ENCODE measurements at regions not wholly inside any gene's neighbourhood (a gene's known extent, or its start where the extent isn't known, plus 50 kb on each side); places are given as distances from the start of the nearest gene placed in this dataset.
"Not testable (repeated sequence)": the region's sequence is repeated elsewhere in the genome, so short reads cannot be mapped to it uniquely, and the experiment has no call there.

DNA sequence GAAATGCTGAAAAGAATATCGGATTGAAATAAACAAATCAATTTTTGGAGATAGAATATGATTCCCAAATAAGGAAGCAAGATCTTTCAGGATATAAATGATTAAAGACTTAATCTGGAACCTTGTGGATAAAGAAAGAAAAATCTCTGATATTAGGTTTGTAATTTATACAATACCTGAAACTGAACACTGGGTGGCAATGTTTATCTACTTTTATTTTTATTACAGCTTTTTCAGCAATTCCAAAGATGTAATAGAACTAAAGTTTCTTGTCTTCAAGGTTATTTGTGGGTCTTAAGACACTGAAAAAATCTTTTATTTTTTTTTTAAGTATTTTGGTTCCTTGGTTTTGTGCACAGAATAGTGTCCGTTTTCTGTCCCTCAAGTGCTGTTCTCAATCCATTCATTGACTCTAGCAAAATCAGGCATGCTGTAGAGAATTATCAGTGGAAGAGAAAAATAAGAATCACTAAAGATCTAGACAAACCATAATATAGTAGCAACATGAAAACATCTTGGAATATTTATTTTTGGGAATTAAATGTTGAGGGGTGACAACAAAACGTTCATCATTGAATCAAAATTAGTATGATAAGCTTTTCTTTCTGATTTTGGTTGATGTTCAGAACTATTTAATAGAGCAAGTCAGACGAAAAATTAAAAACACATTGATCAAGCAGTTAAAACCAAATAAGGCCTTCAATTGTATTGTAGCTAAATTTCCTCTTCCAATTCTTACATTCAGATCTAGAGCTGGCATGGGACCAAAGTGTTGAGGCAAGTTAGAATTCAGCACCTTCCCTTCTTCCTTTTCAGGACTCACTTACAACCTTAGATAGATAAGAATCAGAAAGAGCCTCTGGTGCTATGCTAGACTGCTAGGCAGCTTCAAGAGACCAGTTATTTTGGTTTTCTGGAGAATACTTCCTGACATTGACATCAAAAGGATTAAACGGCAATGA, 704.4 kb upstream of the PCDH20 start:
- Histone ChIP-seq H3K4me3 (no peak overlapping the region), H3K9me3 (replicated peaks in 1 of 3) (no peaks in the 10 kb centered on the region), H3K27me3 (no peaks in the 10 kb centered on the region), H3K27ac (no peak overlapping the region), H3K4me1 (replicated peaks in 1 of 2) (no peaks in the 10 kb centered on the region), H3K36me3 (replicated peaks in 1 of 2) (no peaks in the 10 kb centered on the region)
- no peak for DNase-seq
- 33 to 43% (median 35%) methylated on average over 5 of the region's 5 CpGs for WGBS, 4 donors
- no peak for TF ChIP-seq POLR2A (IDR thresholded peaks at IDR 0.05)
- TF ChIP-seq, protein P1, sequence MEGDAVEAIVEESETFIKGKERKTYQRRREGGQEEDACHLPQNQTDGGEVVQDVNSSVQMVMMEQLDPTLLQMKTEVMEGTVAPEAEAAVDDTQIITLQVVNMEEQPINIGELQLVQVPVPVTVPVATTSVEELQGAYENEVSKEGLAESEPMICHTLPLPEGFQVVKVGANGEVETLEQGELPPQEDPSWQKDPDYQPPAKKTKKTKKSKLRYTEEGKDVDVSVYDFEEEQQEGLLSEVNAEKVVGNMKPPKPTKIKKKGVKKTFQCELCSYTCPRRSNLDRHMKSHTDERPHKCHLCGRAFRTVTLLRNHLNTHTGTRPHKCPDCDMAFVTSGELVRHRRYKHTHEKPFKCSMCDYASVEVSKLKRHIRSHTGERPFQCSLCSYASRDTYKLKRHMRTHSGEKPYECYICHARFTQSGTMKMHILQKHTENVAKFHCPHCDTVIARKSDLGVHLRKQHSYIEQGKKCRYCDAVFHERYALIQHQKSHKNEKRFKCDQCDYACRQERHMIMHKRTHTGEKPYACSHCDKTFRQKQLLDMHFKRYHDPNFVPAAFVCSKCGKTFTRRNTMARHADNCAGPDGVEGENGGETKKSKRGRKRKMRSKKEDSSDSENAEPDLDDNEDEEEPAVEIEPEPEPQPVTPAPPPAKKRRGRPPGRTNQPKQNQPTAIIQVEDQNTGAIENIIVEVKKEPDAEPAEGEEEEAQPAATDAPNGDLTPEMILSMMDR (IDR thresholded peaks at IDR 0.05) = peak; percentile 23 to 54 (median 38)
- intact Hi-C loops (cut with DNase I) = no loop called here

DNA sequence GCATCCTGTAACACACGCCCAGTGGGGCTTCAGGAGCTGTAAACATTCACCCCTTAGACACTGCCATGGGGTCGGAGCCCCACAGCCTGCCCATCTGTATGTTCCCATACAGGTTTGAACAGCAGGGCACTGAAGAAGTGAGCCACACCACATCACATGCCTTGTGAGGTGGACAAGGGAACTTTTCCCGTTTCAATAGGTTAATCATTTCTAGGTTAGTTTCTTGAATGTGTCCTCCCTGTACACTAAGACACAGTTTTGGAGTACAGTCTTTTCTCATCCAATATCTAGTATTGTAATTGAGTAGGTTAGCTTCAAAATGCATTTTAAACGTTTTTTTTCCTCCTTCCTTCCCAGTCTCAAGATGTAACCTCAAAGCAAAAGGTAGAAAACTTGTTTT, 700.2 kb upstream of the PCDH20 start:
- WGBS, 4 donors = 64 to 74% (median 65%) methylated on average over 4 of the region's 4 CpGs
- intact Hi-C loops (cut with DNase I) = no loop called here
- H3K4me1 ChIP-seq (replicated peaks in 1 of 2) = no peaks in the 10 kb centered on the region
- no peaks in the 10 kb centered on the region for H3K9me3 ChIP-seq (replicated peaks in 1 of 3)
- no peaks in the 10 kb centered on the region for H3K36me3 ChIP-seq (replicated peaks in 1 of 2)
- H3K4me3 ChIP-seq = no peak overlapping the region
- no peak overlapping the region for H3K27ac ChIP-seq
- no peak for DNase-seq
- no peaks in the 10 kb centered on the region for H3K27me3 ChIP-seq
- TF ChIP-seq, protein P1 (IDR thresholded peaks at IDR 0.05) = no peak
- no peak for TF ChIP-seq POLR2A (IDR thresholded peaks at IDR 0.05)

DNA sequence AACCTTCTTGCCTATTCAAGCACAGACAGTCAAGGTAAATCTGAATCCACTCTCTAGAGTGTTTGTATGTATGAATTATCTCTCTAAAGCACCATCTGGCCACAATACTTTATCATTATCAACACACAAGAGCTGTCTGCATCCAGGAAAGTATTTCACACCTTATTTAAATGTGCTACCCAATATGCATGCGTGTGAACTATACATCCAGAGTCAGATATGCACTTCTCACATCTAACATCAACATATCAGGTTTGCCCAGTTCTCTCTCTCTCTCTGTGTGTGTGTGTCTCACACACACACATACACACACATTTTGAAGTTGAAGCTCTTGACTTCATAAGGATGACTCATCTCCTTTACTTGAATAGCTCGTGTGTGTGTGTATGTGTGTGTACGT, 697.5 kb upstream of the PCDH20 start:
- H3K27ac ChIP-seq = no peak overlapping the region
- H3K9me3 ChIP-seq (replicated peaks in 1 of 3) = no peaks in the 10 kb centered on the region
- no peaks in the 10 kb centered on the region for H3K27me3 ChIP-seq
- WGBS, 4 donors = 62 to 78% (median 65%) methylated on average over 3 of the region's 3 CpGs
- no peaks in the 10 kb centered on the region for H3K36me3 ChIP-seq (replicated peaks in 1 of 2)
- no peak for DNase-seq
- intact Hi-C loops (cut with DNase I) = no loop called here
- H3K4me1 ChIP-seq (replicated peaks in 1 of 2) = no peaks in the 10 kb centered on the region
- no peak overlapping the region for H3K4me3 ChIP-seq
- TF ChIP-seq, protein P1 (IDR thresholded peaks at IDR 0.05) = no peak
- no peak for TF ChIP-seq POLR2A (IDR thresholded peaks at IDR 0.05)

DNA sequence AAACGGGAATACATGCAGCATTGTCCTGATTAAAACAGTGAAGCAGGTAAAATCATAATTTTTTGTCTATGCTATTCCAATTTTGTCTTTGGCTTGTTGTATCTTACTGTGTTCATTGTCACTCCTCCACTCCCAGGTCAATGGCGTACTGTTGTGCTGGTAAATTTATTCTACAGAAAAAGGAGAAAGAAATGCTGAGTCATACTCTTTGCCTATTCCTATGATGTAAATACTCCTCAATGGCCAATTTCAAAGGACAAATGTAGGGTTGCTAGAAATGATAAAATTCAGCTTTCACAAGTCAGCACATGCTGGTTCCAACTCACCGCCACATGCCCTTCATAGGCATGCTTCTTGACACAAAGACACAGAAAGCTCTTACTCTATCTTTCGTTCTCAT, 694.4 kb upstream of the PCDH20 start:
- H3K36me3 ChIP-seq (replicated peaks in 1 of 2) = no peaks in the 10 kb centered on the region
- H3K27me3 ChIP-seq = no peaks in the 10 kb centered on the region
- 66 to 85% (median 74%) methylated on average over 4 of the region's 4 CpGs for WGBS, 4 donors
- H3K27ac ChIP-seq = no peak overlapping the region
- H3K4me3 ChIP-seq = no peak overlapping the region
- no peak for TF ChIP-seq POLR2A (IDR thresholded peaks at IDR 0.05)
- TF ChIP-seq, protein P1 (IDR thresholded peaks at IDR 0.05) = no peak
- no peaks in the 10 kb centered on the region for H3K4me1 ChIP-seq (replicated peaks in 1 of 2)
- no peak for DNase-seq
- no peaks in the 10 kb centered on the region for H3K9me3 ChIP-seq (replicated peaks in 1 of 3)
- intact Hi-C loops (cut with DNase I) = no loop called here

DNA sequence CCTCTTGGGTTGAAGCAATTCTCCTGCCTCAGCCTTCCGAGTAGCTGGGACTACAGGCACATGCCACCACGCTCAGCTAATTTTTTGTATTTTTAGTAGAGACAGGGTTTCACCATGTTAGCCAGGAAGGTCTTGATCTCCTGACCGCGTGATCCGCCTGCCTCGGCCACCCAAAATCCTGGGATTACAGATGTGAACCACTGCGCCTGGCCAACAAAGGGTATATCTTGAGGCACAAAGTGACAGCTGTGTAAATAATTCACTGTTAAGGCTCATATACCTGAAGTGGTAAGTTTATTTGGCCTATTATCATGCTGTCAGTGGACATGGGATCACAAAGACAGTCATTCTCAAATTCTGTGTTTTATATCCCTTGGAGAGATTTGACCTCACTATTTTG, 688.5 kb upstream of the PCDH20 start:
- H3K27me3 ChIP-seq; H3K4me1 ChIP-seq (replicated peaks in 1 of 2); DNase-seq; H3K9me3 ChIP-seq (replicated peaks in 1 of 3); H3K27ac ChIP-seq; H3K4me3 ChIP-seq; H3K36me3 ChIP-seq (replicated peaks in 1 of 2); intact Hi-C loops (cut with DNase I): not testable (repeated sequence)
- WGBS, 4 donors = 72 to 90% (median 85%) methylated on average over 7 of the region's 7 CpGs
